Omental fat pad (tissue), 3 donors: ENCODE measurements at regions not wholly inside any gene's neighbourhood (a gene's known extent, or its start where the extent isn't known, plus 50 kb on each side); places are given as distances from the start of the nearest gene placed in this dataset.
"Not testable (repeated sequence)": the region's sequence is repeated elsewhere in the genome, so short reads cannot be mapped to it uniquely, and the experiment has no call there.

Source experiments
- ATAC-seq: fragments of 150-250 bp; one replicate; pipeline ENCODE4 v1.9.1; 2016; ENCODE audit warnings: mild to moderate bottlenecking, moderate library complexity; ENCODE audit not compliant: low FRiP score
- DNase-seq: peaks from one replicate; pipeline ENCODE4 v3.0.0-alpha.2; 2019; ENCODE audit warnings: low spot score
- TF ChIP-seq, protein P1 (sequence below), 3 donors: fragments of 450-650 bp; IDR thresholded peaks; one replicate each; pipeline ENCODE4 v1.5.1; 2016 to 2017; ENCODE audit warnings: antibody characterized with exemption in 3 of 3, mild to moderate bottlenecking in 3 of 3, moderate library complexity in 2 of 3

DNA sequence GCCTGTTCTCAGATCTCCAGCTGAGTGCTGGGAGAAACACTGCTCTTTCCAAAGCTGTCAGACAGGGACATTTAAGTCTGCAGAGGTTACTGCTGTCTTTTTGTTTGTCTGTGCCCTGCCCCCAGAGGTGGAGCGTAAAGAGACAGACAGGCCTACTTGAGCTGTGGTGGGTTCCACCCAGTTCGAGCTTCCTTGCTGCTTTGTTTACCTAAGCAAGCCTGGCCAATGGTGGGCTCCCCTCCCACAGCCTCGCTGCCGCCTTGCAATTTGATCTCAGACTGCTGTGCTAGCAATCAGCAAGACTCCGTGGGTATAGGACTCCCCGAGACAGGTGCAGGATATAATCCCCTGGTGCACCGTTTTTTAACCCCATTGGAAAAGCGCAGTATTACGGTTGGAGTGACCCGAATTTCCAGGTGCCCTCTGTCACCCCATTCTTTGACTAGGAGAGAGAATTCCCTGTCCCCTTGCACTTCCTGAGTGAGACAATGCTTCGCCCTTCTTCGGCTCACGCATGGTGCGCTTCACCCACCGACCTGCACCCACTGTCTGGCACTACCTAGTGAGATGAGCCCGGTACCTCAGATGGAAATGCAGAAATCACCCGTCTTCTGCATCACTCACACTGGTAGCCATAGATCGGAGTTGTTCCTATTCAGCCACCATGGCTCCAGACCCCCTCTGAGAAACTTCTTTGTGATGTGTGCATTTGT is 650.3 kb upstream of the ALG10B start:
- ATAC-seq (no peak), DNase-seq (no peak)
- TF ChIP-seq, protein P1, sequence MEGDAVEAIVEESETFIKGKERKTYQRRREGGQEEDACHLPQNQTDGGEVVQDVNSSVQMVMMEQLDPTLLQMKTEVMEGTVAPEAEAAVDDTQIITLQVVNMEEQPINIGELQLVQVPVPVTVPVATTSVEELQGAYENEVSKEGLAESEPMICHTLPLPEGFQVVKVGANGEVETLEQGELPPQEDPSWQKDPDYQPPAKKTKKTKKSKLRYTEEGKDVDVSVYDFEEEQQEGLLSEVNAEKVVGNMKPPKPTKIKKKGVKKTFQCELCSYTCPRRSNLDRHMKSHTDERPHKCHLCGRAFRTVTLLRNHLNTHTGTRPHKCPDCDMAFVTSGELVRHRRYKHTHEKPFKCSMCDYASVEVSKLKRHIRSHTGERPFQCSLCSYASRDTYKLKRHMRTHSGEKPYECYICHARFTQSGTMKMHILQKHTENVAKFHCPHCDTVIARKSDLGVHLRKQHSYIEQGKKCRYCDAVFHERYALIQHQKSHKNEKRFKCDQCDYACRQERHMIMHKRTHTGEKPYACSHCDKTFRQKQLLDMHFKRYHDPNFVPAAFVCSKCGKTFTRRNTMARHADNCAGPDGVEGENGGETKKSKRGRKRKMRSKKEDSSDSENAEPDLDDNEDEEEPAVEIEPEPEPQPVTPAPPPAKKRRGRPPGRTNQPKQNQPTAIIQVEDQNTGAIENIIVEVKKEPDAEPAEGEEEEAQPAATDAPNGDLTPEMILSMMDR (IDR thresholded peaks at IDR 0.05), result no peak

DNA sequence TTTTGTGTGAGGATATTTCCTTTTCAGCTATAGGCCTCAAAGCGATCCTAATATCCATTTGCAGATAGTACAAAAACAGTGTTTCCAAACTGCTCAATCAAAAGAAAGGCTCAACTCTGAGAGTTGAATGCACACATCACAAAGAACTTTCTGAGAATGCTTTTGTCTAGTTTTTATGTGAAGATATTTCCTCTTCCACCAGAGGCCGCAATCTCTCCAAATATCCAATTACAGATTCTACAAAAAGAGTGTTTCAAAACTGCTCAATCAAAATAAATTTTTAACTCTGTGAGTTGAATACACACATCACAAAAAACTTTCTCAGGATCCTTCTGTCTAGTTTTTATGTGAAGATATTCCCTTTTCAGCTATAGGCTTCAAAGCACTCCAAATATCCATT is 648.0 kb upstream of the ALG10B start:
- ATAC-seq, DNase-seq: not testable (repeated sequence)

DNA sequence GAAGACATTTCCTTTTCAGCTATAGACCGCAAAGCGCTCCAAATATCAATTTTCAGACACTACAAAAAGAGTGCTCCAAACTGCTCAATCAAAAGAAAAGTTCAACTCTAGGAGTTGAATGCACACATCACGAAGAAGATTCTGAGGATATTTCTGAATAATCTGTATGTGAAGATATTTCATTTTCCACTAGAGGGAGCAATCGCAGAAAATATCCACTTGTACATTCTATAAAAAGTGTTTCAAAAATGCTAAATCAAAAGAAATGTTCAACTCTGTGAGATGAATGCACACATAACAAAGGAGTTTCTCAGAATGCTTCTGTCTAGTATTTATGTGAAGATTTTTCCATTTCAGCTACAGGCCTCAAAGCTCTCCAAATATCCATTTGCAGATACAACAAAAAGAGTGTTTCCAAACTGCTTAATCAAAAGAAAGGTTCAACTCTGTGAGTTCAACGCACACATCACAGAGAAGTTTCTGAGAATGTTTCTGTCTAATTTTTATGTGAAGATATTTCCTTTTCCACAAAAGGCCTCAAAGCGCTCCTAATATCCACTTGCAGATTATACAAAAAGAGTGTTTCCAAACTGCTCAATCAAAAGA is 643.8 kb upstream of the ALG10B start:
- no peak for ATAC-seq
- TF ChIP-seq, protein P1 (IDR thresholded peaks at IDR 0.05), result no peak
- DNase-seq, result no peak

DNA sequence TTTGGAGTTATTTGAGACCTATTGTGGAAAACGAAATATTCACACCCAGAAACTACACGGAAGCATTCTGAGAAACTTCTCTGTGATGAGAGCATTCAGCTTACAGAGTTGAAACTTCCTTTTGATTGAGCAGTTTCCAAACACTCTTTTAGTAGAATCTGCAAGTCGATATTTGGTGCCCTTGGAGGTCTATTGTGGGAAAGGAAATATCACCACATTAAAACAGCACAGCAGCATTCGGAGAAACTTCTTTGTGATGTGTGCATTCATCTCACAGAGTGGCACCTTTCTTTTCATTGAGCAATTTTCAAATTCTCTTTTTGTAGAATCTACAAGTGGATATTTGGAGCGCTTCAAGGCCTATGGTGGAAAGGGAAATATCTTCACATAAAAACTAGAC is 595.7 kb upstream of the ALG10B start:
- peak; percentile 65 for ATAC-seq
- no peak for DNase-seq
- TF ChIP-seq, protein P1 (IDR thresholded peaks at IDR 0.05), result no peak

DNA sequence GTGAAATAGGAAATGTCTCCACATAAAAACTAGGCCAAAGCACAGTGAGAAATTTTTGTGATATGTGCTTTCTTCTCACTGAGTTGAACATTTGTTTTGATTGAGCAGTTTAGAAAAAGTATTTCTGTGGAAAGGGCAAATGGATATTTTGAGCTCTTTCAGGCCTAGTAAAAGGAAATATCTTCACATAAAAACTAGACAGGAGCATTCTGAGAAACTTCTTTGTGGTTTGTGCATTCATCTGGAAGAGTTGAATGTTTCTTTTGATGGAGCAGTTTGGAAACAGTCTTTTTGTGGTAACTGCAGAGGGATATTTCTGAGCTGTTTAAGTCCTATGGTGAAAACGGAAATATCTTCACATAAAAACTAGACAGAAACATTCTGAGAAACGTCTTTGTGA is 582.7 kb upstream of the ALG10B start:
- DNase-seq, result no peak
- TF ChIP-seq, protein P1 (IDR thresholded peaks at IDR 0.05), result no peak
- no peak for ATAC-seq
